Neuronal stem cell (in vitro differentiated cells): ENCODE measurements at regions not wholly inside any gene's neighbourhood (a gene's known extent, or its start where the extent isn't known, plus 50 kb on each side); places are given as distances from the start of the nearest gene placed in this dataset.

Experiments
- DNase-seq: peaks from one replicate; pipeline ENCODE4 v3.0.0-alpha.2; 2013; ENCODE audit warnings: low spot score
- H2AFZ ChIP-seq: one replicate; pipeline ENCODE4 v1.6.1; 2013; ENCODE audit warnings: mild to moderate bottlenecking, low read length, inconsistent platforms
- H2AK5ac ChIP-seq: 2 replicates; pipeline ENCODE4 v1.6.1; 2013; ENCODE audit warnings: low read depth, mild to moderate bottlenecking, inconsistent platforms, low read length, moderate library complexity, mixed read lengths
- H2BK120ac ChIP-seq: 2 replicates; pipeline ENCODE4 v1.6.1; 2013; ENCODE audit warnings: low read depth, mild to moderate bottlenecking, inconsistent platforms, low read length, moderate library complexity, mixed read lengths
- H2BK12ac ChIP-seq: one replicate; pipeline ENCODE4 v1.6.1; 2013; ENCODE audit warnings: low read length, inconsistent platforms
- H2BK15ac ChIP-seq: 2 replicates; pipeline ENCODE4 v1.6.1; 2013; ENCODE audit warnings: mild to moderate bottlenecking, low read length, inconsistent platforms, mixed read lengths
- H2BK5ac ChIP-seq: one replicate; pipeline ENCODE4 v1.6.1; 2013; ENCODE audit warnings: inconsistent platforms, mild to moderate bottlenecking, low read length, moderate library complexity
- H3K14ac ChIP-seq: one replicate; pipeline ENCODE4 v1.6.1; 2013; ENCODE audit warnings: low read length, inconsistent platforms
- H3K18ac ChIP-seq: 2 replicates; pipeline ENCODE4 v1.6.1; 2013; ENCODE audit warnings: low read length, inconsistent platforms
- H3K23ac ChIP-seq: 2 replicates; pipeline ENCODE4 v1.6.1; 2013; ENCODE audit warnings: low read depth, mild to moderate bottlenecking, mixed read lengths, low read length, inconsistent platforms; ENCODE audit not compliant: poor library complexity
- H3K27ac ChIP-seq: replicated peaks from 3 replicates; pipeline ENCODE4 v1.5.1; 2013; ENCODE audit warnings: low read length, inconsistent platforms
- H3K27me3 ChIP-seq, 3 experiments: 2 replicates each; pipeline ENCODE4 v1.6.1; 2013; ENCODE audit warnings: low read length in 3 of 3, mild to moderate bottlenecking in 2 of 3, inconsistent platforms in 1 of 3, low read depth in 1 of 3, mixed read lengths in 1 of 3, moderate library complexity in 1 of 3; ENCODE audit not compliant: control insufficient read depth in 3 of 3, insufficient read depth in 3 of 3
- H3K36me3 ChIP-seq, 2 donors: replicated peaks in 1 of 2; 2 replicates each; pipeline ENCODE4 v1.6.1; 2013; ENCODE audit warnings: low read length in 2 of 2; ENCODE audit not compliant: control insufficient read depth in 2 of 2, insufficient read depth in 2 of 2
- H3K4ac ChIP-seq: 2 replicates; pipeline ENCODE4 v1.6.1; 2013; ENCODE audit warnings: inconsistent platforms, mild to moderate bottlenecking, low read length, moderate library complexity
- H3K4me1 ChIP-seq, 2 donors: 1 replicate in 1 of 2; 2 replicates in 1 of 2; pipeline ENCODE4 v1.6.1; 2013; ENCODE audit warnings: low read length in 2 of 2, low read depth in 1 of 2; ENCODE audit not compliant: control insufficient read depth in 2 of 2, insufficient read depth in 1 of 2
- H3K4me2 ChIP-seq: one replicate; pipeline ENCODE4 v1.6.1; 2013; ENCODE audit warnings: mild to moderate bottlenecking, low read length, inconsistent platforms; ENCODE audit not compliant: insufficient read depth, poor library complexity, severe bottlenecking
- H3K4me3 ChIP-seq, 2 donors: 2 replicates each; pipeline ENCODE4 v1.5.1; 2013; ENCODE audit warnings: low read length in 2 of 2, mild to moderate bottlenecking in 2 of 2, inconsistent platforms in 1 of 2, moderate library complexity in 1 of 2
- H3K79me1 ChIP-seq: one replicate; pipeline ENCODE4 v1.6.1; 2013; ENCODE audit warnings: low read depth, mild to moderate bottlenecking, inconsistent platforms, low read length, moderate library complexity
- H3K9ac ChIP-seq: one replicate; pipeline ENCODE4 v1.6.1; 2013; ENCODE audit warnings: mild to moderate bottlenecking, low read depth, low read length, inconsistent platforms; ENCODE audit not compliant: poor library complexity
- H3K9me3 ChIP-seq, 2 donors: replicated peaks in 1 of 2; 2 replicates each; pipeline versions ENCODE3 to v1.6.1; 2013; ENCODE audit warnings: low read length in 2 of 2, mild to moderate bottlenecking in 2 of 2, inconsistent platforms in 1 of 2, low read depth in 1 of 2, mixed read lengths in 1 of 2, moderate library complexity in 1 of 2; ENCODE audit not compliant: control insufficient read depth in 2 of 2, insufficient read depth in 1 of 2
- H4K8ac ChIP-seq: one replicate; pipeline ENCODE4 v1.6.1; 2013; ENCODE audit warnings: low read depth, mild to moderate bottlenecking, inconsistent platforms, low read length, moderate library complexity
- H4K91ac ChIP-seq: one replicate; pipeline ENCODE4 v1.6.1; 2013; ENCODE audit warnings: low read length, low read depth, mild to moderate bottlenecking, inconsistent platforms; ENCODE audit not compliant: poor library complexity
- WGBS, 2 donors: extraction: QIAGEN DNeasy Blood & Tissue Kit; methylation state at CpG; one replicate each; pipeline ENCODE4 v1.1.7; 2013; ENCODE audit warnings: missing lambda C conversion rate in 2 of 2, mixed read lengths in 1 of 2; ENCODE audit not compliant: insufficient read length in 2 of 2, insufficient replicate concordance in 1 of 2; ENCODE audit errors: extremely low coverage in 2 of 2; 5-methylcytosine and 5-hydroxymethylcytosine counted together

DNA sequence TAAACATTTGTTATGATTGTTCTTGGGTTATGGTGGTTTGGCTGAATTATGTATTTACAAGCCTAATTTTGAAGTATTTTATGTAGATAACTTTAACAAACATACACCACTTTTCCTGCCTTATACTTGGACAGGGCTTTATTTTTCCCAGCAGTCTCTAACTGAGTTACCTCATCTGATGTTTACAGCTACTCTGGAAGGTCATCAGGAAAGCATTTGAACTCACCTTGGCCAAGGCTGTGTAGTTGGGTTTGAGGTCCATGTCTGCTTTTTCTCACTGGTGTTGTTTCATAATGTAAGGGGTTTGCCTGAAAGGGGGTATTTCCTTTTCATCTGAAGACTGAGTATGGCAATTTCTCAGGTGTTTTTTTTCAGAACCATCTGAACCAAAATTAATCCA is 193.5 kb downstream of the RWDD3 start:
- H4K8ac ChIP-seq, result no peak overlapping the region
- no peak overlapping the region for H2BK12ac ChIP-seq
- H4K91ac ChIP-seq, result no peak overlapping the region
- no peak overlapping the region for H2BK15ac ChIP-seq
- H3K9ac ChIP-seq, result no peak overlapping the region
- H3K36me3 ChIP-seq, result no peaks in the 10 kb centered on the region
- H3K4me1 ChIP-seq, result no peaks in the 10 kb centered on the region
- H3K4me3 ChIP-seq, result no peak overlapping the region
- no peak overlapping the region for H3K18ac ChIP-seq
- no peak overlapping the region for H2AK5ac ChIP-seq
- no peak overlapping the region for H2AFZ ChIP-seq
- H3K4me2 ChIP-seq, result no peak overlapping the region
- DNase-seq, result no peak
- no peaks in the 10 kb centered on the region for H3K9me3 ChIP-seq
- no peak overlapping the region for H3K27ac ChIP-seq
- H2BK120ac ChIP-seq, result no peak overlapping the region
- no peak overlapping the region for H3K14ac ChIP-seq
- H3K79me1 ChIP-seq, result no peaks in the 10 kb centered on the region
- no peak overlapping the region for H3K23ac ChIP-seq
- no peak overlapping the region for H3K4ac ChIP-seq
- no peak overlapping the region for H2BK5ac ChIP-seq
- no peaks in the 10 kb centered on the region for H3K27me3 ChIP-seq

DNA sequence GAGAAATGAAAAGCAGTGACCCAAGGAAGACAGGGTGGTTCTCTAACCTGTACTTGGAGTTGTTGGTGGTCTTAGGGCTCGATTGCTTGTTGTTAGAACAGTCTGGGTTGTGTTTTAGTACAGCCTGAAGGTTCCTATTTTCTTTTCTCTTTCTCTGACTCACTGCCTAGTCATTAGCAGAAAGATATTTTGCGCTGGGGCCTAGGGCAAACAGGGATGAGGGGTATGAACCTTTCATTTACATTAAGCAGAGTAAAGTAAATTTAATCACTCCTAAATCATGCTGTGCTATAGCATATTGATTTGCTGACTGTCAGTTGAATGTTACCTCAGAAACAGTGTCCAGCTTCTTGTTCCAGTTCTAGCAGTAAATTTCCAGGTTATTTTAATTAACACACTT is 197.2 kb downstream of the RWDD3 start:
- Histone ChIP-seq H3K14ac (no peak overlapping the region), H3K9me3 (no peaks in the 10 kb centered on the region), H3K18ac (no peak overlapping the region), H2AK5ac (no peak overlapping the region), H3K4ac (no peak overlapping the region), H2BK120ac (no peak overlapping the region), H3K27me3 (no peaks in the 10 kb centered on the region), H3K9ac (no peak overlapping the region), H3K23ac (no peak overlapping the region), H2BK5ac (no peak overlapping the region), H3K4me1 (no peaks in the 10 kb centered on the region), H2BK12ac (no peak overlapping the region), H3K79me1 (no peaks in the 10 kb centered on the region), H3K4me3 (no peak overlapping the region), H4K8ac (no peak overlapping the region), H3K36me3 (no peaks in the 10 kb centered on the region), H2BK15ac (no peak overlapping the region), H3K4me2 (no peak overlapping the region), H2AFZ (no peak overlapping the region), H3K27ac (no peak overlapping the region), H4K91ac (no peak overlapping the region)
- no CpG with 5 or more reads among the region's 2 CpGs for WGBS, 2 donors
- DNase-seq, result no peak

- Histone ChIP-seq H3K27me3 (no peaks in the 10 kb centered on the region), H2BK5ac (no peak overlapping the region), H3K18ac (no peak overlapping the region), H3K9ac (no peak overlapping the region), H3K4me1 (peaks cover 0 to 2% of the 10 kb centered on the region in 2 donors), H4K91ac (no peak overlapping the region), H3K4me3 (no peak overlapping the region), H3K79me1 (no peaks in the 10 kb centered on the region), H2AK5ac (no peak overlapping the region), H2BK15ac (no peak overlapping the region), H2BK12ac (no peak overlapping the region), H2AFZ (no peak overlapping the region), H3K36me3 (no peaks in the 10 kb centered on the region), H3K27ac (no peak overlapping the region), H3K23ac (no peak overlapping the region), H3K14ac (no peak overlapping the region), H3K4ac (no peak overlapping the region), H3K4me2 (no peak overlapping the region), H2BK120ac (no peak overlapping the region), H3K9me3 (peaks cover 0 to 2% of the 10 kb centered on the region in 2 donors), H4K8ac (no peak overlapping the region)
- no CpG with 5 or more reads among the region's 3 CpGs for WGBS, 2 donors
- no peak for DNase-seq
These were observed 201.6 kb downstream of the RWDD3 start for GRCh38 chr1:95435611-95436010.

DNA sequence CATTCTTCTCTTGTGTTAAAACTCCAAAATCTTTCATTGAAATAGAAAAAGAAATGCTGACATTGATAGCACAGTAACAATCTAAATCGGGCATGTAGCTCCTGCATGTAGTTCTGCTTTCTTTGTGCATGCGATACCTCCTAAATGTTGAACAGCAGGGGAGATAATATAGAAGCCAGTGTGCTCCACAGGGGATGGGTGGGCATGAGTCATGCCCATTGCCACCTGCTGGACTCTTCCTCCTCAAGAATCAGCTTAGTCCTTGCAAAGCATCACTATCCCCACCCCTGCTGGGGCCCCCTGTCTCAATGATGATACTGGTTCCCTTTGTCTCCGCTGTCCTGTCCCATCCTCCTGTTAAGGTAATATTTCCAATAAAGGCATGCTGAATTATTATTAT is 203.0 kb downstream of the RWDD3 start:
- no peak overlapping the region for H3K18ac ChIP-seq
- H3K27me3 ChIP-seq, result no peaks in the 10 kb centered on the region
- H3K27ac ChIP-seq, result no peak overlapping the region
- H2AK5ac ChIP-seq, result no peak overlapping the region
- H3K4ac ChIP-seq, result no peak overlapping the region
- no peaks in the 10 kb centered on the region for H3K79me1 ChIP-seq
- no CpG with 5 or more reads among the region's 3 CpGs for WGBS, 2 donors
- peaks cover 0 to 2% of the 10 kb centered on the region in 2 donors for H3K9me3 ChIP-seq
- H3K4me3 ChIP-seq, result no peak overlapping the region
- H3K9ac ChIP-seq, result no peak overlapping the region
- no peaks in the 10 kb centered on the region for H3K36me3 ChIP-seq
- no peak overlapping the region for H2BK120ac ChIP-seq
- H3K23ac ChIP-seq, result no peak overlapping the region
- no peak overlapping the region for H4K91ac ChIP-seq
- H2AFZ ChIP-seq, result no peak overlapping the region
- no peak overlapping the region for H4K8ac ChIP-seq
- no peak for DNase-seq
- H2BK12ac ChIP-seq, result no peak overlapping the region
- H3K14ac ChIP-seq, result no peak overlapping the region
- peaks cover 0 to 2% of the 10 kb centered on the region in 2 donors for H3K4me1 ChIP-seq
- no peak overlapping the region for H2BK15ac ChIP-seq
- H2BK5ac ChIP-seq, result no peak overlapping the region
- no peak overlapping the region for H3K4me2 ChIP-seq
